EH (cell line): ENCODE measurements at regions not wholly inside any gene's neighbourhood (a gene's known extent, or its start where the extent isn't known, plus 50 kb on each side); places are given as distances from the start of the nearest gene placed in this dataset.

Experiments
- DNase-seq: peaks from one replicate; pipeline ENCODE4 v3.0.0-alpha.2; 2015; ENCODE audit warnings: low read depth

DNA sequence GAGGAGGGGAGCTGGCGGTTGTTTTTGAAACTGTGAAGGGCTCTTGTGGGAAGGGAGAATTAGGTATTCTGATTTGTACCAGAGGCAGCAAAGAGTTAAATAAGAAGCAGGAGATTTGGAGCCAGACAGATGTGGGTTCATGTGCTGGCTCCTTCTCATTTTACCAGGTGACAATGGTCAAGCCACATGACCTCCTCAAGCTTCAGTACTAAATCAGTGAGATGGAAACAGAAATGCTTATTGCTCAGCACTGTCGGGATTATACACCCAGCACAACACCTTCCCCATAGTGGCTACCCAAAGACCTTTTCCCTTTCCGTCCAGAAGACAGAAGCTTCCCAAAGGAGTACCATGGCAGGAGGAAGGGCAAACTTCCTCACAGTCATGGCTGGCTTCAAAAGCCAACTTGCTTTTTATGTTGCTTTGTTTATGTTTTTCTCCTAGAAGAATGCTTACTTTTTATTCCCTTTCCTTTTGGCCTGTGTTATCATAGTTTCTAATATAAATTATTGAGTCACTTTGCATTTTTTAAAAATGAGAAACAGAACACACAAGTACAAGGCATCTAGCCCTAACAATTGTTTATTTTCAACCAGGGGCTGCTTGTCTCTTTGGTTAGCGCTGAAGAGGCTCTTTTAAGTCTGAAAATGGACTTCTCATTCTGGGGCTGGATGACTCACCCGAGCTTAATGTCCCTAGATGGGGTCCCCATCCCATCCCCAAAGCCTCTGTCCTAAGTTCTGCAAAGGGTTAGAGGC, 181.5 kb upstream of the ZBED5 start:
- no peak for DNase-seq

DNA sequence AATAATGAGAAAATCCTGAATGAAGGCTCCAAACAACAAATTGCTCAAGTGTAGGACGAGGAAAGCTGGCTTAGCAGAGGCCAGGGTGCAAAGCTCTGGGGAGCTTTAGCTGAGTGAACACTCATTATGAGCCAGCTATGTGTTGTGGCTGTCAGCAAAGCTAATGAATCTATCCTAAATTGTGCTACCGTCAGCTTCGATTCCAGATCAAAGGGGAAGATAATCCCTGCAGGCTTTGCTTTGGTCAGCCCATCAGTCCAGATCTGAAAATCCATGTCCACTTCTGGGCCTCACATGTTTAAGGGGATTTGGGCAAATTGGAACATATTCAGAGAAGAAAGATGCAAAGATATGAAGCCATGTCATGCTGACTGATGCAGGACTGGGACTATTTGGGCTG, 180.9 kb upstream of the ZBED5 start:
- no peak for DNase-seq

DNA sequence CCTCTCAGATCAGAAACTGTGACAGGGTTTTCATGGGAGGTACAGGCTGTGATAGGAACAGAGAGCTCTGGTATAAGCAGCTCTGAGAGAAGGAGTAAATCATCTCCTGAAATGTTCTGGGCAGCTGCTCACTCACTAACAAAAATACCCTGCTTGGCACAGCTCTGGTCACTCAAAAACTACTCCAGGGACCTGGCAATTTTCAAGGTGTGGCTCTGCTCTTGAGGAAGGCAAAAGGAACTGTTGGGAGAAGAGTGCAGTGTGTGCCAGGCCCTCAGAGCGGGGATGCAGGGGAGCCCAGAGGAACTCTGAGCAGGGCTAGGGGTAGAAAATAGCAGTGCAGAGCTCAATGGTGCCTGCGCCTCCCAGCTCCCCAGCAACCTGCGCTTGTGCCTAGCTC, 180.5 kb upstream of the ZBED5 start:
- DNase-seq, result no peak

DNA sequence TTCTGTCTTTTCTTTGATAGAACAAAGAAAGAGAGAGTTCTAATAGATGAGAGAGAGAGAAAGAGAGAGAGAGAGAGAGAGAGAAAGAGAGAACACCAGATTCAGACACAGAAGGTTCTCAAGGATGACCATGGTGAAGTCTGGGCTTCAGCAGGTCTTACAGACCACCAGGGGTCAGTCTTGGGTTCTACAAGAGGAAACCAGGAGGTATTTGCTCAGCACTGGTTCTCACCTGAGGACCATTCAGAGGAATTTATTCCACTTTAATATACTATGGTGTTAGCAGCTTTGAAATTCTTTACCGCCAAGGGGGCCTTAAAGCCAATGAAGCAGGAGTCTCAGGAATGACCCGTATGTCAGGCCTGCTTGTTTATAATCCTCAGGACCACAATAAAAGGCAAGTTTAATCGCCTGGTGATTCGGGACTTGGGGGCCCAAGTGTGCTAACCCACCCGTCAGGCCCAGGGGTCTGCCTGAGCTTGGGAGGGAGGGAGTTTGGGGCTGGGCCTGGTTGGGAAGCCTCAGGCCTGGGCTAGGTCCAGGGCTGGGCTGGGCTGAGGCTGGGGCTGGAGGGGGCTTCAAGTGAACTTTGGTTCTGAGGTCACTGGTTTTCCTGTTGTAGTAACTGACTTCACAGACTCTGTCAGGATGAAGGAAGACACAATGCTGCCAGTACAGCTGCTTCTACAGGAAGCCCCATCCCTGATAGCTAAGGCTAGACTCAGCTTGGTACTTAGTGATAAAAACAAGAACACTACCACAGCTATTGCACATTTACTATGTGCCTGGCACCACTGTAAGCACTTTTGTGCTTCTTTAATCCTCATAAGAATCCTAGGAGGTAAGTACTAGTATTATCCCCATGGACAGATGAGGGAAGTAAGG, 179.2 kb upstream of the ZBED5 start:
- DNase-seq, result peak; percentile 58

DNA sequence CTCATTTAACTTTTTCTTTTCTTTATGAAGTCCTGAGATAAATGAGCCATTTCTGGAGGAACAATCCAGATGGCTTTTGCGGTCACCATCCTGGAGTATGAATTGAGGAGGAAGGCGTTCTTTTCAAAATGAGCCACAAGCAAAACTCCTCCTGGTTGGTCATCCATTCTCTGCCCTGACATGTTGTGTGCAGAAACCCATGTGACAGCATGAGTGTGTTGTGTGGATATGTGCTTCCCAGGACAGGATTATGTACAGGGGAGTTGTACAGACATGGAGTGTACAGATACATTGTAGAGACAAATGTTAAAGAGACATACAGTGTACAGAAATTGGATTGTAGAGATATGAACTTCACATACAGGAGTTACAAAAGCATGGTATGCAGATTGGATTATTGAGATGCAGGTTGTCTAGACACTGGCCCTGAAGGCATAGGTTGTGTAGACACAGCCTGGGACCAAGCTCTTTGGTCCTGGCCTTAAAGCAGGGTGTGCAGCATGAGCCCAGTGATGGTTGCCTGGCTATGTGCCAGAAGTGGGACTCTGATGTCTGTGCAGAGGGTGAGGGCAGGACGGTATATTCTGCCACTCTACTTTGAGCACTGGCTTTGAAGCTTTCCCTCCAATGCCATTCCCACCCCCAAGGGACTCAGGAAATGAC, 178.5 kb upstream of the ZBED5 start:
- no peak for DNase-seq

DNA sequence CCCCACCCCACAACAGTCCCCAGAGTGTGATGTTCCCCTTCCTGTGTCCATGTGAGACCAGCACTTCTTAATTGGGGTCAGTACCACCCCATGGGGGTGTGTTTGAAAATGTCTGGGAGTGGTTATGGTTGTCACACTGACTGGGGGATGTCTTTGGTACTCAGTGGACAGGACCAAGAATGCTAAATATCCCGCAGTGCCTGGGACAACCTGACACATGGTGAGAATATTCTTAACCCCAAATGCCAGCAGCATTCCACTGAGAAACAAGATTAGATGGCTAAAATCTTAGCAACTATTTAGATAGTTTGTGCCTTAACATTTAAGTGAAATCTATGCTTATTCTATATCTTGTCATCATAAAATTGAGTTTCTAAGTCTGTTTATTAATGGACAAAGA, 177.5 kb upstream of the ZBED5 start:
- peak; percentile 42 for DNase-seq

DNA sequence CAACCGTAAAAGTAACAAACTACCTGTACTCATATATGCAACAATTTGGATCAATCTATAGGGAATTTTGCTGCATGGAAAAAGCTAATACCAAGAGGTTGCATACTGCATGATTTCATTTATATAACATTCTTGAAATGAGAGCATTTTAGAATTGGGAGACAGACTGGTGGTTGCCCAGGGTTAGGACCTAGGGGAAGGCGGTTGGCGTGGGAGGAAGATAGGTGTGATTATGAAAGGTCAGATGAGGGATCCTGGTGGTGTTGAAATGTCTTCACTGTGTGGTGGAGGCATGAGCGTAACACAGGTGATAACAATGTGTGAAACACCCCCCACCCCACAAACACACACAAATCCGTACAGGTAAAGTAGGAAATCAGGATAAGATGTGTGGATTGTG, 176.6 kb upstream of the ZBED5 start:
- DNase-seq, result no peak

DNA sequence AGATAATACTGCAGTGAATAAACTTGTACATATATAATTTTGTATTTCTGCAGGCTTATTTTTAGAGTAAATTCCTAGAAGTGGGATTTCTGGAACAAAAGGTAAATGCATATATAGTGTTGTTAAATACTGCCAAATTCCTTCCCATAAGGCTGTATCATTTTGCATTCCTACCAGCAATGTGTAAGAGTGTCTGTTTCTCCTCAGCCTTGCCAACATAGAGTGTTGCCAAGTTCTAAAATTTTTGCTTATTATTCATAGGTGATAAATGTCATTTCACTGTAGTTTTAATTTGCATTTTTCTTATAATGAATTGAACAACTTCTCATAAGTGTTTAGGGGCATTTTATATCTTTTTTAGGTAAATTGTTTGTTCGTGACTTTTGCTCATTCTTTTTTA, 174.2 kb upstream of the ZBED5 start:
- DNase-seq, result no peak

DNA sequence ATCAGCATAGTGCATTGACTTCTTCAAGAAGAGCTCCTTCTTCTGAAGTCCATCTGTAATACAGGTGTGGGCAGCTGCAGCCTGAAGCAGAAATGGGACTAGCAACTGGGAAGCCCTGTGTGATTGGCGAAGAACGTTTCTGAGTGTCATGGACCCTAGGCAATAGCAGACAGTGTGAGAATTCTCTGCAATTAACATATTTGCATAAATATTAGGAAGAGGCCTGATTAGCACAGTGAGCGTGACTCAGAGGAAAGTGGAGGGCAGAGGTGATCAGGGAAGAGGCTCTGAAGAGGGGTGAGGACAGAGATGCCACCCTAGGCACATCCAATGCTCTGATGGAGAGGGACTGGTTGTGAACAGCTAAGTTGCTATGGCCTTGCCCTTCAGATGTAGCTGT, 171.2 kb upstream of the ZBED5 start:
- no peak for DNase-seq

DNA sequence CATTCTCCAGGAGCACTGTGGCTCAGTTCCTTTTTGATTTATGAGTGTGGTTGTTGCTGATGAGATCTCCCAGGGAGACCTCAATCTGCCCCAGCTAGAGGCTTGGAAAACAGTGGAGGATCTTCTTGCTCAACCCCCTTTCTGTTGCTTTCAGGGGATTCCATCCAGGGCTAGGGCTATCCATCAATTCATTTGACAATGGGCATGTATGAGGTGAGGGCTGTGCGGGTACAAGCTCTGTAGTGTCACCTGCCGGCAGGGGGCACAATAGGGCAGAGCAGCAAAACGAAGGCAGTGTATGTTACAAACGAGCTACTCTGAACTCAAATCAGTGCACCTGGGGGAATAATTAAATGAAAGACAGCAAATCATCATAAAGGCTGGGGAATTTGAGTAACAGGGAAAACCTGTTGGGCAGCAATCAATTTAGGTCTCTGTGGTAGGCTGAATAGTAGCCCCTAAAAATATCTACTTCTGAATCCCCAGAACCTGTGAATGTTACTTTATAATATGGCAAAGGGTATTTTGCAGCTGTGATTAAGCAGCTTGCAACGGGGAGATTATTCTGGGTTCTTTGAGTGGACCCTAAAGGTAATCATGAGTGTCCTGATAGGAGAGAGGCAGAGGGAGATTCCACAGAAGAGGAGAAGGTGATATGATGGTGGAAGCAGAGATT, 170.3 kb upstream of the ZBED5 start:
- DNase-seq, result peak; percentile 67

DNA sequence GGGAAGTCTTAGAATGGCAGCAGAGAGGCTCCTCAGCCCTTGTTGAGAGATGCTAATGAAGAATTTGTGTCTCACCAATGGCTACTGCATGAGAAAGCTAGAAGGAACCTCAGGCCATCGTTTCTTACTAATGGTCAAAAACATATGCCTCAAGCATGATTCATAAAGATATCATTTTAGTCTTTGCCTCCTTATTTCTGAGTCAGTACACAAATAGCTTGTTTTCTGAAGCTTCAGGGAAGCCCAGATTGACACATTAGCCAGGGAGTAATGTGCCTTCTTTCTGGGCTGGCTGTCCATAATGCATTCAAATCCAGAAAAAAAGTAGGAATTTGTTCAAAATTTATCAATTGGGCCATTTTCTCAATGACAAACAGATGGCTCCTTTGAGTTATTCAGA, 169.4 kb upstream of the ZBED5 start:
- peak; percentile 88 for DNase-seq

DNA sequence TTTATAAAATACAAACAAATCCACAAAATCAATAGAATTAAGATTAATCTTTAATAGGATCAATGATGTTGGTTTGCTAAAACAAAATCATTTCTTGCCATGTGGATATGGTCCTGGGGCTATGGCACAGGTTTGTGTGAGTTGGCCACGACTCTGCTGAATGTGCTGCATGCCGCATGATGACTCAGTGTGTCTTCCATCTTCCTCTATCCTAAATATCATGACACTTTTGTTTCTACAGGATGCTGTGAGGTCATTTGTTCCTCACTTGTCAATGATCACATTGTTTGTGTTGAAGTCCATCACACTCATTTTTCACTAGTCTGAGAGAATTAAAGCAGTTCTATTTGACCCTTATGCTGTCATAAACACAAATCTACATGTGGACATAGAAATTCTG, 167.2 kb upstream of the ZBED5 start:
- peak; percentile 64 for DNase-seq

DNA sequence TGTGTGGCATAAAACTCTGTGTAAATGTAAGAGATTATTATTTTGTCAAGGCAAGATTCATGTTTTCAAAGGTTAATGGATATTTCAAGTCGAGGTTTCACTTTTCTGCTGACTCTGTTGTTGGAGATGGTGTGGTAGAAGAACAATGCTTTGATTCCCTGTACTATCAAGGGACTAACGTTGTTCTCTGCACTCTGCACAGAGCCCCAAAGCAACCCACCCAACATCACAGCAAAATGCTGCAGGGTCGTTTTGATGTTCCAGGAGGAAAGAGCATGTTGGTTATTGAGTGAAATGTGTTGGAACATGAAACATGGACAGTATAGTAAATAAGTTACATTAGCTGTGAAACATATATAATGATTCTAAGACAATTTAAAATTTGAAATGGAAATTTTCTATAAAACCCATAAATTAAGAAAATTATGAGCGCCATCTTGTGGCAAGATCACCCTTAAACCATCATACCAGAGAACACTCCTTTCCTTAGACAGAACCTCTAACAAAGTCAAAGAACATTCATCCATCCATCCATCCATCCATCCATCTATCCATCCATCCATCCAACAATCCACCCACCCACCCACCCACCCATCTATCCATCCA, 164.4 kb upstream of the ZBED5 start:
- DNase-seq, result peak; percentile 44

DNA sequence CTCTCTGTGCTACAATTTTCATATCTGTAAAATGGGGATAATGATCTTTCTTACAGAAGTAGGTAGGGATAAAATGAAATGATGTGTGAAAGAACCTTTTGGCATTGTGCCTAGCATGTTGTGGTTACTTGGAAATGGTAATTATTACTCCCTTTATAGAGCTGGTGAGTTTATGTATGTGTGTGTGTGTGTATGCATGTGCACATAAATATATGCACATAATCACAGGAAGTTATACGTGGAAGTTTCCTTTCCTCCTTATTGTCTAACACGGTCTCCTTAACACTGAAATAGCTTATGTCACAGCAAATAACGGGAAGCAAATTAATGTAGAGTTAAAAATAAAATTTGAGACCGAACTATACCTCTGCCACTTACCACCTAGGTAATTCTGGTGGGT, 163.7 kb upstream of the ZBED5 start:
- no peak for DNase-seq

DNA sequence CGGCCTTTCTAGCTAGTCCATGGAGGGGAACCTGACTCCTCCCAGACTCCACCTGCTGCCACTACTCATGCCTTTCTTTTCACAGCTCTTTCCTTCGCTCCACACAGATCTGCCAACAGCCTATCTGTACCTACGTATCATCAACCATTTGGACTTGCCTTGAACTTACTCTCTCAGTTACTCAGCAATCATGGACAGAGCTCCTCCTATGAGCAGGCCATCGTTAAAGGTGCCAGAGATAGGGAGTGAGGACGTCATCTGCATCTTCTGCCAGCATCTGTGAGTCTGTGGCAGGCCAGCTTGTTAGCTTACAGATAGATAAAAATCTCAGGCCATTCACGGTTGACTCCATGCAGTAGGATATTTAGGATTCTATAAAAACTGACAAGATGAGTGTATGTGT, 162.9 kb upstream of the ZBED5 start:
- peak; percentile 58 for DNase-seq

DNA sequence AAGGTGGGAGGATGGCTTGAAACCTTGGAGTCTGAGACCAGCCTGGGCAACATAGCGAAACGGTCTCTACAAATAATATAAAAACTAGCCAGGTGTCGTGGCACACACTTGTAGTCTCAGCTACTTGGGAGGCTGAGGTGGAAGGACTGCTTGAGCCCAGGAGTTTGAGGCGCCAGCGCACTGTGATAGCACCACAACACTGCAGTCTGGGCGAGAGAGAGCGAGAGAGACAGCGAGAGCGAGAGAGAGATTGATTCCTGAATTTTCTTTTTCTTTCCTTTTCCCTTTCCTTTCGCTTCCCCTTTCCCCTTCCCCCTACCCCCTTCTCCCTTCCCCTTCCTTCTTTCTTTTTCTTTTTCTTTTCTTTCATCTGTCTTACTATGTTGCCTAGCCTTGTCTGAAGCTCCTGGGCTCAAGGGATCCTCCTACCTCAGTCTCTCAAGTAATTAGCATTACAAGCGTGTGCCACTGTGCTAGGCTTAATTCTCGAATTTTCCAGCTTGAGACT, 162.4 kb upstream of the ZBED5 start:
- DNase-seq, result no peak

DNA sequence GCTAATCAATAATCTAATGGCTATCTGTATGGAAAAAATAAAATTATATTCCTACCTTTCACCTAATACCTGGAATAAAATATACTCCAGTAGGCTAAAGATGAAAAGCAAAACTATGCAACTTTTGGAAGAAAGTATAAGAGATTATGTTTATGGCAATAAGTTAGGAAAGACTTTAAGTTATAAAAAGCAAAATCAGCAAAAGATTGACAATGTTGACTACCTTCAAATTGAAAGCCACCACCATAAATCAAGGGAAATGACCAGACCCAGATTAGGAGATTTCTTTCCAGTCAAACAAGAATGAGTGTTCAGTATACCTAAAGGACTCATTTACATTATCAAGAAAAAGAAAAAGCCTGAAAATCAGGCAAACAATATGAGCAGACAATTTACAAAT, 159.1 kb upstream of the ZBED5 start:
- DNase-seq, result no peak

DNA sequence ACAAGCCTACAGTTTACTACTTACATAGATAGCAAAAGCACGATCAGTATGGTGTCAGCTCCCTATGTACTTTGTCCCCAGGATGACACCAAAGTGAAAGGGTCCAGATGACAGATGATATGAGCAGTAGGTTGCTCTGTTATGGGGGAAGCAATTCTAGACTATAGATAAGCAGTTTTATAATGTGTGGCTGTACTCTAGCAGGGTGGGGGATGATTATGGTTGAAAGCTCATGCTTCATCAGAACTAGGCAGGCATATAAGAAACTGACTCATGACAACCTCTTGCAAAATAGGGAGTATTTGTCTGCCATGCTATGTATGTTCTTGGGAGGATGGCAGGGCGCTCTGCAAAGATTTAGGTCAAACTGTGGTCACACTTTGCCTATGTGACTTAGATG, 158.2 kb upstream of the ZBED5 start:
- DNase-seq, result no peak

DNA sequence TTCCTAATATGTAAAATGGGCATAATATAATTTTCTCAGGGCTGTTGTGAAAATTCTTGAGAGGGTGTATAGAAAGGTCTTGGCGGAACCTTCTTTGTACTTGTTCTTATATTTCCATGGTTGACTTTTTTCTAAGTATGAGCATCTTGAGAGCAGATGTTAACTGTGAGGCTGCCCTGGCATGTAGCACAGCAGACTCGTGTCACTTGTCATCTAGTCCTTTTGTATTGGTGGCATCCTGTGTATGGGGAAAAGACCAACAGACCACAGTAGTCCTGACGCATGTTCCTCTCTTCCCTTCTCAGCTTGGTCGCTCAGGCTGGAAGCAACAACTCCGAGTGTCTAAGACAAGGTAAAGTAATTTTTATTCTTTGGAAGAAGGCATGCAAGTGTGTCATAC, 153.8 kb upstream of the ZBED5 start:
- no peak for DNase-seq

DNA sequence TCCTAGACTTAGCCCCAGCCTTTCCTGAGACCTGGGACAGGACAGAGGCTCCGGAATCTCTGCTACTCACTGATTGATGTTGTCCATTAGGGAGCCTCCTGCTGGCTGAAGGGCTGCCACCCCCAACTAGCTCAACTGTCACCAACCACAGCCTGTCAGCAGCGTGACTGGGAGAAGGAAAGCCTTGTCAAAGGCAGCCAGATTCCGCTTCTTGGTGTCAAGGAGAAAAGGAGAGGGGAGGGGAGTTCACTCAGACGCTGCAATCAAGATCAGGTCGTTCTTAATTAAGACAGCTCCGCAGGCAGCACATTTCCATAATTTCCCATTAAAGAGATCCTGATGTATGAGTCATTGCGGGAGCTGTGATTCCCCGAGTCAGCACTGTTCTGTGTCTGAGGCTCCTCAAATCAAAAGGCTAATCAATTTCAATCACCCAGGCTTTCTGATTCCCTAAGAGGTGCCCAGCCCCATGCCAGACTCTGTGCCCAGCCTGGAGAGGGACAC, 152.8 kb upstream of the ZBED5 start:
- DNase-seq, result peak; percentile 52

DNA sequence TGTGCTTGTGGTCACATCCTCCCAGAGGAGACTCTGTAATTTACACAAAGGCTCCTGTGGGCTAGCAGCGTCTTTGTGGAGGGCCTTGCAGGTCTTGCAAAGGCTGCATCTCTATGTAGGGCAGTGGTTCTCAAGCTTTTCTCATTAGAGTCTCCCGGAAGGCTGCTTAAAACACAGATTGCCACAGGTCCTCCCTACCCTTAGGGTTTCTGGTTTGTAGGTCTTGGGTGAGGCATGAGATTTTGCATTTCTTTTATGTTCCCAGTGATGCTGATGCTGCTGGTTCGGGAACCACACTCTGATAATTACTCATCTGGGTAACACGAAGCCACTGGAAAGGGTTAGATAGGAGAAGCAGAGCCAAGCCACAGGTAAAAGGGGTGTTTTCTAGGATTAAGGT, 151.3 kb upstream of the ZBED5 start:
- DNase-seq, result no peak

DNA sequence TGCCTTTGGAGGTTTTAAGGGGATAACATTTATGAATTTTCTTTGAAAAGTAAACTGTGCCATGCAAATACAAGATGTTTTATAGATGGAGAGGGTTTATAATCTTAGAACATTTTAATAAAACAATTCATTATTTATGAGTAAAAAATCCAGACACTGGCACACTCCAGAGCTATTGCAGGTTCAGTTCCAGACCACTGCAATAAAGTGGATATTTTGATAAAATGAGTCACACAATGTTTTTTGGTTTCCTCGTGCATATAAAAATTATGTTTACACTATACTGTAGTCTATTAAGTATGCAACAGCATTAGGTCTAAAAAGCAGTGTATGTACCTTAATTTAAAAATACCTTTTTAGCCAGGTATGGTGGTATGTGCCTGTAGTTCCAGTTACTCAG, 146.2 kb upstream of the ZBED5 start:
- no peak for DNase-seq
